Stimulated activated CD8-positive, alpha-beta memory T cell treated with anti-CD3 and anti-CD28 coated beads, Interleukin-15, amount 100 ng/mL, for 4 hours (primary cell): ENCODE measurements at regions not wholly inside any gene's neighbourhood (a gene's known extent, or its start where the extent isn't known, plus 50 kb on each side); places are given as distances from the start of the nearest gene placed in this dataset.

Source experiments
- DNase-seq, 2 donors: peaks; one replicate each; pipeline ENCODE4 v3.0.0-alpha.2; 2020; ENCODE audit warnings: low read depth in 2 of 2

DNA sequence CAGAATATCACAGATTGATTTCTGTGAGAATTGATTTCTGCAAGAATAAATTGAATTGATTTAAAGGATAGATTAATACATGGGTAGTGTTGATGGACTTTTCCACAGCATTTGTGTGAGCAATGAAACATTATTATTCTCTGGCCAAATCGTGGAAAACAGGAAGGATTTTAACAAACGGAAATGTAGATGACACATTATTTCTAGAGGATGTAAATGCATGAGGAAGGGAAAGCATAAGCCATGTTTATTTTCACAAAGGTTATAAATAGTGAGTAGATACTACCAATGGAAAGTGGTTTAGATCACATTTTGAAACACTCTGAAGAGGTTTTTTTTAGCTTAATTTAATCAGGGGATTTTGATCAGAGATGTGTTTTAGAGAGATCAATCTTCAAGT is 1534.6 kb upstream of the MIR17HG start:
- no peak for DNase-seq

DNA sequence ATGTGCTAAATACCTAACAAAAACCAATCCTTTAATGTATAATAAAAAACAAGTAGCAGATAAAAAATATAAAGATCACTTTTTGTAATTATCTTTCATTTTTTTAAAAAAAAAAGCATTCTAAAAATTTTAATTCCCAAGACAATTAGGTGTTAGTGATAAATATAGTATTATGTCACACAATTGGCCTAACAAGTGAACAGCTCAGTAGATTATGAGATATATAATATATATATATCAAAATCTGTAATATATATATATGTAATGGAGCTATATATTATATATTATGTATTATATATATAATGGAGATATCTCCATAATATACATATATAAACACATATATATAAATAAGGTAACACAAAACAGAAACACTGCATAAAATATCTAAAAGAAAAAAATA is 1531.1 kb upstream of the MIR17HG start:
- DNase-seq: no peak

DNA sequence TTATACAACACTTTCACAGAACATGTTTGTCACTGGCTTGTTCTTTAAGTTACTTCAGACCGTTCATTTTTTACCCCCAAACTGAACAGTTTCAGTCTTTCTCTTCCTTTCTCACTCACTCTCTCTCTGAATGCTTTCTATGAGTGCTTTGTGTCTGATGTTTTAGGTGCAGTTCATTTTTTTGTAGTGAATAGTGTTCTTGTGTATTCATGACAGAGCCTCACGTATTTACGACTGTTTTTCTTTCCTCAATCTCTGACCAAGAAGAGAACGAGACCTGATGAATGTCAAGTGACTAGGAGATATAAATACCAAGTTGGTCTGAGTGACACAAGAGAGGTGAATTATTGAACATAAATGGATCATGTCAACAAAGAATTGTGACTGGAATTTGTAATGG is 1525.0 kb upstream of the MIR17HG start:
- DNase-seq: no peak

DNA sequence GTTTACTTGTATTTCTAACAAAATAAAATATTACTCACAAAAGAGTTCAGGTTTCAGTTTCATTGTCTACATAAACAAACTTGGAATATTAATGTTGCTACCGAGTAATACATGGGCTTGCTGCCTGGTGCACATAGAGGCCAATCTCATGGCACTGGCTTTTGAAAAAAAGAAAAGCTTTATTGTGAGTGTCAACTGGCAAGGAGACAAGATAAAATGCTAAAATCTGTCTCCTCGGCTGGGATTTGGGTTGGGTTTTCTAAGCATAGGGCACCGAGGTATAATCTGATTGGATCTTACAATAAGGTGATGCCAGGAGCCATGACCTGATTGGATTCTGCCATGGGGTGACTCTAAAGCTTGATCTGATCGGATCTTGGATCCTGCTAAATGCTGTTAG is 1519.9 kb upstream of the MIR17HG start:
- DNase-seq: no peak

DNA sequence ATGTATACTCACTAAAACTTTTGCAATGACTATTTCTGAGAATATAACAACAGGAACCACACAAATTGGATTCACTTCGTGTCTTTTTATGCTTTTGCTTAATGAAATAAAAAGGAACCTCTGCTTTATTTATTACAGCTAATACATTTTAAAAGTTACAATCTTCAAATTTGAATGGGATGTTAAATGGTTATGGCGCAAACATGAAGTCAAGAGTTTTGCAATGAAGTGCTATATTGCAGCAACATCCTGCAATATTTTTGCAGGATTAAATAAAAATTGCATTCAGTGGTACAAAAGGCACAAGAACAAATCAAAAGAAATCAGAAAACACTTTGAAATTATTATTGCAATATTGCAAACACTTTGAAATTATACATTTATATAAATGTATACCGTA is 1519.0 kb upstream of the MIR17HG start:
- DNase-seq: no peak

DNA sequence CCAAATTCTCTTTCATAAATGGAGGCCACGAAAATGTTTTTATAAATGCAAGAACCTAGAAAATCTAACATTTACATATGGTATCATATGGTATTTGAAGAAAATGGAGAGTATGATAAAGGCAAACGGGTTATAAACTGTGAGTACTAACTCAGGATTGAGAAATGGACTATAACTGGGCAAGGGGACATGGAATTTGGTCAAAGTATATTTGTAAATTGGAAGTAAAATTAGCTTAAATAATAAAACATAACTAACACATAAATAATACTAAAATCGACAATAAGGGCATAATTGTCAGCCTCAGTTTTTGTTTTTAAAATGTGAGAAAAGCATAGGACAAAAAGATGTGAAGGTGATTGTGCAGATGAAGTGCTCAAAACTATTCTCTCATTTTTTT is 1516.3 kb upstream of the MIR17HG start:
- DNase-seq: no peak

DNA sequence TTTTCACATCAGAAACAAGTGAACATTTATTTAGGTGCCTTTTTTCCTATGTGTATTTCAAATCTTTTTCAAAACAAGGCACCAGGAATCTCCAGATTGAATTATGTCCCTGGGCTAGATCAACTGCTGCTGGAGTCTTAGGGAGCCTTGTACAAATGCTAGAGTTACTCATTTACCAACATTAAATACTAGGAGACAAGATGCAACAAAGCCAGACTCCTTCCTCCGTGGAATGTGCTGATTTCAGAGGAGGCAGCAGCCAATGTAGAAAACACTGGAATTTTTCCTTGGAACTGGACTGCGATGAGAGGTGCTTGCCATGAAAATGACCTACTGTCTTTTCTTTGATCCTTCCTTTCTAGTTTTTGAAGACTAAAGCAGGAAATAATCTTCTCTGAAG is 1514.7 kb upstream of the MIR17HG start:
- no peak for DNase-seq

DNA sequence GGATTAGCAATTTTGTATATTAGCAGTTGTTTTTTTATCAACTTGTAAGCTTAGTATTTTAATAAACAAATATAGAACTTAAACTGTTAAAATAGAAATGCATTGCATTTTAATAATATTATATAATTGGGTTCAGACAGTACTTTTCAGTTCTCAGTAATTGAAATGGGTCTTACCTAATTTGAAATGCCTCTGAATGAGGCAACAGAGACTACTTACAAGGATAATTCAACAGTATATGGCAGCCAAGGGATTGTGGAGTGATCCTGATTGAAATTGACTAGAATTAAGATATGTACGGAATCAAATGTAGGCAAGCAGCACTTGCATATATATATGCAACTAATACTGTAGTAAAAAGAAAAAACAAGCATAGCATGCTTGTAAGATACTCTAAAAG is 1503.9 kb upstream of the MIR17HG start:
- no peak for DNase-seq

DNA sequence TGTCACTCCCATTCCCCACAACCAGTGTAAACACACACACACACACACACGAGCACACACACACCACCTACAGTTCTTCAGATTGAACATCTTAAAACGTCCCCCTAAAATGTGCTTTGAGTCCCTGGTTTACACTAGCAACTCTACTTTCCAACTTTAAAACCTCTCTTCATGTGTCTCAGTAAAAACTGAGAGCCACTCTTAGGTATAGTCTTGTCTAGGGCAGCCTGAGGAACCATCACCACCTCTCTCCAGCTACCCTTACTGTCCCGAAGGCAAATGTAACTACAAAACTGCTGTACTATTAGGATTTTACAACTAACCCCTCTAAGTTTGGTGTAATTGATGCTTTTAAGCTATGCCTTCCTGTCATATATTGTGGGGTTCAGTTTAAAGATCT is 1501.6 kb upstream of the MIR17HG start:
- no peak for DNase-seq

DNA sequence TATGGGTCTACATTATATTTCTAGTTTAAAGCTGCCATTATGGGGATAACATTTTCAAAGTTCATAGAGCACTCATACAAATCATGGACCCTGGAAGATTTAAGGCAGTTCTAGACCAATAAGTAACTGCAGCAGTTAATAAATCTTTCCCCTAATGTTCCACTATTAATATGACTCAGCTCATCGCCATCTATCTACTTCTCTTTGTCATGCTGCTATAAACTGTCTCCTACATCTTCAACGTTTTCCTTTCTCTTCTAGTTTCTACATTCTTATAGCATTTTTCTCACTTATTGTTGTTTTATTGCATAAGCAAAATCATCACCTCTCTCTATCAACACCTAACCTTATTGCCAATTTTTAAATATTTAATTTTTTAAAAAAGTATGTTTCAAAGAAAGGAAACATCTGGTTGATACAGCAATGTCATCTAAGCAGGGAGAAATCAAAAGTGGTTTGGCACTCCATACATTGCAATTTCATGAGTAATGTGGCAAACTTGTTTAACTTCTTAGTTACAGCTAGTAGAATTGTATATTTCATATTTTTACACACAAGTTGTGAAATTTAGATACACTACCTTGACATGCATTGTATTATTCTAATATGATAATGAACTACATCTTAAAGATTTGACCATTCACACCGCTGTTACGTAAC is 1500.4 kb upstream of the MIR17HG start:
- no peak for DNase-seq

DNA sequence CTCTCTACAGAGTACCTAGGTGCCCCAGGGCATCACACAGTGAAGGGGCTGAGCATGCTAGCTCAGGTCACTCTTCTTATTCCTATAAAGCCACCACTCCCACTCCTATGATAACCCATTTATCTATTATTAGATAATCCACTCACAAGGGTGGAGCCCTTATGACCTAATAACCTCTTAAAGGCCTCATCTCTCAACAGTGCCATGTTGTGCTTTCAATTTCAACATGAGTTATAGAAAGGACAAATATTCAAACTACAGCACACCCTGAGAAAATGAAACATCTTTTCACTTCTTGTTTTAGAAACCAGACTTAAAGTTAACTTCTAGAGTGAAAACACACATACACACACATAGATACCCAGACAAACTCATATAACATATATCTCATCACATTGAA is 1494.9 kb upstream of the MIR17HG start:
- no peak for DNase-seq

DNA sequence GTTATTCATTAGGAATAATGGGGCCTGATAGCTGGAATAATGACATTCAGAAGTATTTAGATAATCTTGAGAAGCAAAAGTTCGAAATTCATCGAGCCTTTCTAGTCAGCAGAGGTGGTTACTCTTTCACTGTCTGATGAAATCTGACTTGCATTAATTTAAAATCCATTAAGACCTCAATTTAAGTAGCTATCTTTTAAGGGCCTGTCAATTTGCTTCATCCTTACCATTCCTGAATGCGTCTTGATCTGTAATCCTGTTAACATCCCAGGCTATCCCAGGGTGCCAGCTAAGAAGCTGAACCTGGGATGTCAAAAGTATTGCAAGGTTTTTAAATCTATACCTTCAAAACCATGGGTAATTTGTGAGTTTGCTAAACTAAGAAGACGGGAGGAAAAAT is 1491.0 kb upstream of the MIR17HG start:
- no peak for DNase-seq

DNA sequence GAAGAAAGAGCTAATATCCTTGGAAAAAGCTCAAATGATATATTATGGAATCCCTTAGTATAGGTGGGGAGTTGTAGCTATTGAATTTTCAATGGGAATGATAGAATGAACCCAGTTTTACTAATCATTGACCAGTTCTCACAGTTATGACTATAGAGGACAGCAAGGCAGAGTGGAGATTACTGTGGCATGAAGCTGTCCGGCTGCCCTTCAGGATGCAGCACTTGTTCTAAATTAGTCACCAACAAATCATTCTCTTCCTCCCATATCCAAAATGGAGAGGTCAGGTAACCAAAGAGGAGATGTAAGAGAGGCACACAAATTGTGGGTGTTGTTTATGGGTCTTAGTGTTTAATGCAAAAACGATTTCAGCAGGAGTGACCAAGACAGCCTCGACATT is 1490.0 kb upstream of the MIR17HG start:
- DNase-seq: no peak

DNA sequence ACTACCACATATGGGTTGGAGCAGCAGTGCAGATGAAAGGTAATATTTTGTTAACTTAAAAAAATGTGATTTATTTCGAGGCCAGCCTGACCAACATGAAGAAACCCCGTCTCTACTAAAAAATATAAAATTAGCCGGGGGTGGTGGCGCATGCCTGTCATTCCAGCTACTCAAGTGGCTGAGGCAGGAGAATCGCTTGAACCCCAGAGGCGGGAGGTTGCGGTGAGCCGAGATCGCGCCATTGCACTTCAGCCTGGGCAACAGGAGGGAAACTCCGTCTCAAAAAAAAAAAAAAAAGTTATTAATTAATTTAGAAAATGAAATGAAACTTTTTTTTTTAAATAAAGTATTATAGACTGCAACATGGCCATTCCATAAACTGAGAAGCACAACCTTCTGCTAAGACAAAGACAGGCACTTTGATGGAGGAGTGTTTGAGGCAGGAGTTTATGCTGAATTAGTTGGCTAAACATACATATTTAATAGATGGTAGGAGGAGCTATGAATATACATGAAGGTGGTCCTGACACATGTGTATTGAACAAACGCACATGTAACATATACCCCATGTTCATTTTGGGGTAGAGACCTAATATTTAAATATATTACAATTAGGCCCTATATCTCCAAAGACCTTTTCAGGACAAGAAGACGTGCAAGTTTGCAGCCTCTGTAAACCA is 1485.3 kb upstream of the MIR17HG start:
- DNase-seq: no peak

DNA sequence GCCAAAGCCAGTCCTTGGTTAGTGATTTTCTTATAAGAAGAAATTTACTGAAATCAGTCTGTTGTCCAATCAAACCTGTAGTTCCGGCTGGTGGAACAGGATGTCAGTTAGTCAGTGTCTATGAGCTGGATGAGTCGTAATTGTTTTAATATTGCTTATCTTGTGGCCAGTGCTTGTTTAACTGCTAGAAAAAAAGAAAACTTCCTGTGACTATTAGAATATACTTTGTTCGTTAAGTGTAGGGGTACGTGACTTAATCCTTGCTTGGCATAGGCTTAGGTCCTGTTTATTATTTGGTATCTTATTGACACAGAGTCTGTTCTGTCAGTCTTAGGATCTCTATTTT is 1484.8 kb upstream of the MIR17HG start:
- no peak for DNase-seq

DNA sequence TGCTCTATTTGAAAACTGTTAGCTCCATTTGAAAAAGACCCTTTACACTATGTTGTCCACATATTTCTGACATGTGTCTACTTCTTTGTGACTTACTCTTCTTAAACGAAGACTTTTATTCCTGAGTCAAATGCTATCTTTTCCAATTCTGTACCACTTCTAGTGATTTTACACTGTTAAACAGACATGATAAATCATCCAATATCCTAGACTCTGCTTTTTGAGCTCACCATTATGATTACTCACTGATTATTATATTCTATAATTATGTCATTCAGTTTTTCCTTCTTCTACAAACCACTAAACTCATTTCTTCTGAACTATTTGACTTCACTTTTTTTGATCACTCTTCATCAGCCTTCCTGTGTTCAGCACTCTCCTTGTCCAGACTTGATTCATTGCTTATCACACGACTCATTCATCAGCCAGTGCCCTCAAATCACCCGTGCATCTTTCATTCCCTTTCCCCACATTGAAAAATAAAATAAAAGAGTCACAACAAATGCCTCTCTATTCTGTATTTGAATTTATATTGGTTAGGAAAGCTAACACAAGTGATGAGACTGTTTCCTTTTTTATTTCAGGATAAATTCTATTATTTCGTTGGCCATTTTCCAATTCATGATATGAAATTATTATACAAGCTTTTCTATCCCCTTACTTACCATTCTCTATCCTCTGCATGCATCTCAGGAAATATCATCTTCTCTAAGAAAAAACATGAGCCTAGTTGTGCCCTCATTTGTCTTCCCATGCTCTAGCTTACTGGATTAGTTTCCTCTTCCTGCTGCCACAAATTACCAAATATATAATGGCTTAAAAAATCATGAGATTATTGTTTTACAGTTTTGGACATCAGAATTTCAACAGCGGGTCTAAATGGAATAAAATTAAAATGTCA is 1482.1 kb upstream of the MIR17HG start:
- no peak for DNase-seq

DNA sequence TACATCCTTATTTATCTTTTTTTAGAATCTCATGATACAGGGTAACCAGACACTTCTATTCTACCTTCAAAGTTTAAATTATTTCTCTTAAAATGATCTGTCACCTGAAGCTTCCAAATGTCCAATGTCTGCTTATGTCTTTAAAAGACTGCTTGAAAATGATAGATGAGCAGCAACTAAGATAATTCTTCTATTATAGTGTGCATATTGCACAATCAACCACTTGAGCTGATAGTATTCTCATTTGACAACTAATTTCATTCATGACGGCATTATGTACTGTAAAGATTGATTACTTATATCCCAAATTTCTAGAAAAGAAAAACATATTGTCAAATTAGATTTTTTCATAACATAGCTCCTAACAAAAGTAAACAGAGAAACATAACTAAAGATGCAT is 1478.2 kb upstream of the MIR17HG start:
- DNase-seq: no peak

DNA sequence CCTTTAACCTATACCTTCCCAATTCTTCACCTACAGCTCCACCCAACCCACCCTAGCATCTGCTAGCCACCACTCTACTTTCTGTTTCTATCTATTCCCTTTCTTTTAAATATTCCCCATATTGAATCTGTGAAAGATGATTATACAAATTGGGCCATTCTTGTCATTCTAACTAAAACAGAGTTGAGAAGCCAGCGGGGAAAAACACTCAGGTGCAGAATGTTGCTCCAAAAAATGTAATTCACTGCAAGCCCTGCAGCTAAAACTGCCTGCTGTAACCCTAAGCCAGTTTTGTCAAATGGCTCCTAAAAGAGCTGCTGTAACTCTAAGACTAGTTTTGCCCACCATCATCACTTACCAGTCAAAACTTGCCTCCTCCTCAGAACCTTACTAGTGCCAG is 1468.6 kb upstream of the MIR17HG start:
- no peak for DNase-seq

DNA sequence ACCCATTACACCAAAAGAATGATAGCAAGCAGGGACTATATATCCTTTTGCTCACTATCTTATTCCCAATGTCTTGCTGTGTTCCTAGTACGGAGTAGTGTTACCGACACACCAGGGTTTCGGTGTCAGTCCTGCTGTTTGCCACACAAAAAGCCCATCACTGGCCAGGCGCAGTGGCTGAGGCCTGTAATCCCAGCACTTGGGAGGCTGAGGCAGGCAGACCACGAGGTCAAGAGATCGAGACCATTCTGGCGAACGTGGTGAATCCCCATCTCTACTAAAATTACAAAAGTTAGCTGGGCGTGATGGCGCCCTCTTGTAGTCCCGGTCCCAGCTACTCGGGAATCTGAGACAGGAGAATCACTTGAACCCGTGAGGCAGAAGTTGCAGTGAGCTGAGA is 1467.3 kb upstream of the MIR17HG start:
- DNase-seq: no peak

DNA sequence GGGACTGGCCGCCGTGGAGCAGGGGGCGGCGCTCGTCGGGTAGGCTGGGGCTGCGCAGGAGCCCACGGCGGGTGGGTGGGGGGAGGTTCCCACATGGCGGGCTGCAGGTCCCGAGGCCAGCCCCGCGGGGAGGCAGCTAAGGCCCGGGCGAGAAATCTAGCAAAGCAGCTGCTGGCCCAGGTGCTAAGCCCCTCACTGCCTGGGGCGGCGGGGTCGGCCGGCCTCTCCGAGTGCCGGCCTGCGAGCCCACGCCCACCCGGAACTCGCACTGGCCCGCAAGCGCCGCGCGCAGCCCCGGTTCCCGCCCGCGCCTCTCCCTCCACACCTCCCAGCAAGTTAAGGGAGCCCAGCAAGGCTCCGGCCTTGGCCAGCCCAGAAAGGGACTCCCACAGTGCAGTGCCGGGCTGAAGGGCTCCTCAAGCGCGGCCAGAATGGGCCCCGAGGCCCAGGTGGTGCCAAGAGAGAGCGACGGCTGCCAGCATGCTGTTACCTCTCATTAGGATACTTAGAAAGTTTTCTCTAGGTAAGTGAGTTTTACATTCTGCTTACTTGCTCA is 1463.5 kb upstream of the MIR17HG start:
- no peak for DNase-seq

DNA sequence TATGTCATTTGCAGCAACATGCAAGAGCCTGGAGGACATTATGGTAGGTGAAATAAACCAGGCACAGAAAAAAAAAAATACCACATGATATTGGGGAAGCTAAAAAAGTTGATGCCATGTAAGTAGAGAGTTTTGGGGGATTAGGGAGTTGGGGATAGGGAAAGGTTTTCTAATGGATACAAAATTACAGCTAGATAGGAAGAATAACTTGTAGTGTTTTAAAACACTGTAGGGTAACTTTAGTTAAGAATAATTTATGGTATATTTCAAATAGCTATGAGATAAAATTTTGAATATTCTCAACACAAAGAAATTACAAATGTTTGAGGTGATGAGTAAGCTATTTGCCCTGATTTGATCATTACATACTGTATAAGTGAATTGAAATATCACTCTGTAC is 1456.7 kb upstream of the MIR17HG start:
- no peak for DNase-seq

DNA sequence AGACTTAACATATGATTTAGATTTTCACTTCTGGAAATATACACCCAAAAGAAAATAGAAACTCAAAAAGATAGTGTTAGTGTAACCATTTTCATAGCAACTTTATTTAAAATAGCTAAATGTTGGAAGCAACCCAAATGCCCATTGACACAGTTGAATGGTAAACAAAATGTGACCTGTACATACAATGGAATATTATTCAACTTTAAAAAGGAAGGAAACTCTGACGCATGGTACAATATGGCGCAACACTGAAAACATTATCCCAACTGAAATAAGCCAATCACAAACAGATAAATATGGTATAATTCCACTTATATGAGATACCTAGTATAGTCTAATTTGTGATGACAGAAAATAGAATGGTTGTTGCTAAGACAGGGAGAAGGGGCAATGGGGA is 1456.1 kb upstream of the MIR17HG start:
- no peak for DNase-seq

DNA sequence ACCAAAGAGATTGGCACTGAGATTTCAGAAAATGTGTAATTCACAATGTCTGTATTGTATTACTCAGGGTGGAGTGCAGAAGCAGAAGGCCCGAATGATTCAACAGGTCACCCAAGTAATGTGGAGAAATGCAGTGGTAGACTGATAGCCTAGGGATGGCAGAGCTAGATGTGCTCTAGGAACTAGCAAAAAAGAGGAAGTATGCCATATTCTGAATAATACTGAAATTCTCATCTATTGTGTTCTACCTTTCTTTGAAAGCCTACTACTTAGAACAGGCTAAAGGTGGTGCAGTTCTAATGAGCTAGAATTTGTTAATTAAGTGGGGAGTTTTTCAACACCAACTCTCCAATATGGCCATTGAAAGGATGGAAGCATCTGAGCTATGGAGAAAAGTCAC is 1449.8 kb upstream of the MIR17HG start:
- no peak for DNase-seq
